ENCODE measurements at regions not wholly inside any gene's neighbourhood (a gene's known extent, or its start where the extent isn't known, plus 50 kb on each side); places are given as distances from the start of the nearest gene placed in this dataset.

DNA sequence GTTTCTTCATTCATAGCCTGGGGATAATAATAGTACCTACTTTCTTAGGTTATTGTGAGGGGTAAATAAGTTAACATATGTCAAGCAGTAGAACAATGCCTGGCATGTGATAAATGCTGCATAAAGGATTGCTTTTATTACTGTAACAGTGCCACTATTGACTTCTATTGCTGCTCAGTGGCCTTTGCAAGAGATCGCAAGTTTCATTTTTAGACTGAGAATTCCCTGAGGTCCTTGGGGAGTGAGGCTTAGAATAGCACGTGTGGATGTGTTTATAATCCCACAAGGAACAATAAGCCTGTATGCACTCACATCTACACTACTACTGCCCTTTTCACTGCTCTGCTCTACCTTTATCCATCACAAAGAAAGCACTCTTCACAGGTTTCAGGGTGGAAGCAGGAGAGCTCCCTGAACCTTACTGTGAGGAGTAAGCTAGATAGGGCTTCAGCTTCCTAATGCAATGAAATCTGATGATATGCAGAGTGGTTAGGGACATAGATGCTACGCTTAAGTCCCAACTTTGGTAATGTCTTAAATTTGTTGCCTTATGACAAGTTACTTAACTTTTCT is 302.6 kb downstream of the SNAPC1 start:
- no peaks in the 10 kb centered on the region for H3K4me1 ChIP-seq
- WGBS, 4 donors, result 33 to 55% (median 51%) methylated on average over 3 of the region's 3 CpGs
- no peaks in the 10 kb centered on the region for H3K36me3 ChIP-seq
- no peak for ATAC-seq
- H3K27ac ChIP-seq, result no peak overlapping the region
- H3K27me3 ChIP-seq, result peaks cover 0 to 3% (median 0%) of the 10 kb centered on the region in 9 donors
- no peak overlapping the region for H3K4me3 ChIP-seq
- no peak for DNase-seq
- TF ChIP-seq POLR2A (IDR thresholded peaks at IDR 0.05), result no peak
- TF ChIP-seq, protein P1, sequence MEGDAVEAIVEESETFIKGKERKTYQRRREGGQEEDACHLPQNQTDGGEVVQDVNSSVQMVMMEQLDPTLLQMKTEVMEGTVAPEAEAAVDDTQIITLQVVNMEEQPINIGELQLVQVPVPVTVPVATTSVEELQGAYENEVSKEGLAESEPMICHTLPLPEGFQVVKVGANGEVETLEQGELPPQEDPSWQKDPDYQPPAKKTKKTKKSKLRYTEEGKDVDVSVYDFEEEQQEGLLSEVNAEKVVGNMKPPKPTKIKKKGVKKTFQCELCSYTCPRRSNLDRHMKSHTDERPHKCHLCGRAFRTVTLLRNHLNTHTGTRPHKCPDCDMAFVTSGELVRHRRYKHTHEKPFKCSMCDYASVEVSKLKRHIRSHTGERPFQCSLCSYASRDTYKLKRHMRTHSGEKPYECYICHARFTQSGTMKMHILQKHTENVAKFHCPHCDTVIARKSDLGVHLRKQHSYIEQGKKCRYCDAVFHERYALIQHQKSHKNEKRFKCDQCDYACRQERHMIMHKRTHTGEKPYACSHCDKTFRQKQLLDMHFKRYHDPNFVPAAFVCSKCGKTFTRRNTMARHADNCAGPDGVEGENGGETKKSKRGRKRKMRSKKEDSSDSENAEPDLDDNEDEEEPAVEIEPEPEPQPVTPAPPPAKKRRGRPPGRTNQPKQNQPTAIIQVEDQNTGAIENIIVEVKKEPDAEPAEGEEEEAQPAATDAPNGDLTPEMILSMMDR (IDR thresholded peaks at IDR 0.05), result no peak
- no peaks in the 10 kb centered on the region for H3K9me3 ChIP-seq
- intact Hi-C loops (cut with DNase I), result no loop called here

DNA sequence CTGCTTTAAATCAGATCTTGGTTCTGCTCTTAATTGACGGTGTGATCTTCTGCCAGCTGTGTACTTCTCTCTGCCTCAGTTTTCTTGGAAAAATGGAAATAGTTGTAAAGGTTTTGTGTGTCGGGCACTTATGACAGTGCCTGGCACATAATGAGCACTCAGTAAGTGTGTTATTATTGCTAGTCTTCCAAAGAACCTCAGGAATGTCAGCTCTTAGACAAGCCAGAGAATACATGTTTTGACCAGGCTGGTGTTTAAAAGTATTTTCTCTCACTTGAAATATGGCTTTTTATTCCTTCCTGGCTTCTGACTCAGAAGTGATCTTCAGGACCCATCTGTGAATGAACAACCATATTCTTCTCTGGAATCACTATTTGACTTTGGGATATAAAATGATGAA is 304.1 kb downstream of the SNAPC1 start:
- H3K27me3 ChIP-seq, result peaks cover 0 to 3% (median 0%) of the 10 kb centered on the region in 9 donors
- H3K4me3 ChIP-seq, result no peak overlapping the region
- 72 to 88% (median 81%) methylated on average over 2 of the region's 2 CpGs for WGBS, 4 donors
- no peaks in the 10 kb centered on the region for H3K4me1 ChIP-seq
- TF ChIP-seq, protein P1 (IDR thresholded peaks at IDR 0.05), result no peak
- no peak for TF ChIP-seq POLR2A (IDR thresholded peaks at IDR 0.05)
- H3K36me3 ChIP-seq, result no peaks in the 10 kb centered on the region
- intact Hi-C loops (cut with DNase I), result no loop called here
- no peak for ATAC-seq
- DNase-seq, result no peak
- H3K9me3 ChIP-seq, result no peaks in the 10 kb centered on the region
- no peak overlapping the region for H3K27ac ChIP-seq

DNA sequence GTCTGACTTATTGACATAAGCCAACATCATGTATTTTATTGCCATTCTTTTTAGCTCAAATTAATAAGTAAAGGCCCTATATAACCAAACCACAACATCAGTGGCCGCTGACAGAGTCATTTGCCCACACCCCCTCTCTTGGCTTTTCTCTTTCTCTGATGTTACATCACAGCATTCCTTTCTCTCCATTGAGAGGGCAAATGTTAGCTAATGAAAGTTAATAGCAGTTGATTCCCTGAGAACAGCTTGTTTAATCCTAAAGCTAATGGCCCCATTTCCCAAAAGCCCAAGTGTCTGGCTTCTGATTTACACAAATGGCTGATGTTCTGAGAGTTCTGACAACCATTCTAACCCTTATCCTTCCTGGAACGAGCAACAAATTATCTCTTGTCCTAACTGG is 308.8 kb downstream of the SNAPC1 start:
- Histone ChIP-seq H3K27ac (no peak overlapping the region), H3K4me1 (no peaks in the 10 kb centered on the region), H3K27me3 (peaks cover 0 to 3% (median 0%) of the 10 kb centered on the region in 9 donors), H3K36me3 (no peaks in the 10 kb centered on the region), H3K4me3 (no peak overlapping the region), H3K9me3 (no peaks in the 10 kb centered on the region)
- no peak for TF ChIP-seq POLR2A (IDR thresholded peaks at IDR 0.05)
- TF ChIP-seq, protein P1 (IDR thresholded peaks at IDR 0.05), result no peak
- DNase-seq, result no peak
- ATAC-seq, result no peak
- intact Hi-C loops (cut with DNase I), result no loop called here
- 54 to 73% (median 58%) methylated on average over 2 of the region's 2 CpGs for WGBS, 4 donors

DNA sequence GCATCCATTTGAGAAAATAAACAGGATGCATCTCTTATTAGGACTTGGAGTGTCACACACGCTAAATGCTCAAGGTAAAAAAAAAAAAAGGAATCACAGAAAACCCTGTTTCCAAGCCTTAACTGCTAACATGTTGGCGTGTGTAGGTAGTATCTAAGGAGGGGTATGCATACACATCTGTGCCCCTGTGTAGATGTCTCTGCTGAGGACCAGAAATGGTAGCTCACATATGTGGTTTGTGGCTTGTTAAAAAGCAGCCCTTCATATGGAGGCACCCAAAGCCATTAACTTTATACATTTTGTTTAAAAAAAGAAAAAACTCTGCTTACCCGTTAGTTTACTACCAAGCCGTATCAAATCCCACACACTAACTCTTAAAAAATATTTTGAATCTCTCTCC is 314.1 kb downstream of the SNAPC1 start:
- H3K36me3 ChIP-seq, result no peaks in the 10 kb centered on the region
- H3K27me3 ChIP-seq, result no peaks in the 10 kb centered on the region
- no peaks in the 10 kb centered on the region for H3K4me1 ChIP-seq
- intact Hi-C loops (cut with DNase I), result no loop called here
- WGBS, 4 donors, result 87 to 91% (median 89%) methylated on average over 4 of the region's 4 CpGs
- no peak for ATAC-seq
- TF ChIP-seq, protein P1 (IDR thresholded peaks at IDR 0.05), result no peak
- no peak for TF ChIP-seq POLR2A (IDR thresholded peaks at IDR 0.05)
- no peaks in the 10 kb centered on the region for H3K9me3 ChIP-seq
- no peak overlapping the region for H3K27ac ChIP-seq
- DNase-seq, result no peak
- no peak overlapping the region for H3K4me3 ChIP-seq

Data from heart left ventricle (tissue), 16 donors.